Panc1 (cell line): ENCODE measurements at regions not wholly inside any gene's neighbourhood (a gene's known extent, or its start where the extent isn't known, plus 50 kb on each side); places are given as distances from the start of the nearest gene placed in this dataset.

ENCODE experiments used
- CTCF ChIP-seq: fragments of 450-650 bp; IDR thresholded peaks from 2 replicates; pipeline ENCODE4 v1.5.1; 2017; ENCODE audit warnings: mild to moderate bottlenecking
- POLR2AphosphoS5 ChIP-seq: IDR thresholded peaks from 2 replicates; pipeline ENCODE4 v1.6.1; 2012; ENCODE audit warnings: mild to moderate bottlenecking, low read depth, low read length, moderate library complexity
- REST ChIP-seq, 2 experiments: IDR thresholded peaks; 2 replicates each; pipeline ENCODE4 v1.6.1; 2011 to 2012; ENCODE audit warnings: low read depth in 2 of 2, control low read depth in 1 of 2, low read length in 1 of 2, mild to moderate bottlenecking in 1 of 2, moderate library complexity in 1 of 2; ENCODE audit not compliant: insufficient read depth in 1 of 2
- SIN3A ChIP-seq: IDR thresholded peaks from 2 replicates; pipeline ENCODE4 v1.6.1; 2012; ENCODE audit warnings: low read depth, mild to moderate bottlenecking, low read length, moderate library complexity, borderline replicate concordance; ENCODE audit not compliant: insufficient read depth
- TCF7L2 ChIP-seq: IDR thresholded peaks from 2 replicates; pipeline ENCODE4 v1.6.1; 2011; ENCODE audit warnings: mild to moderate bottlenecking, low read depth, low read length, inconsistent platforms

GRCh38 chr15:91593653-91594052, 259.9 kb upstream of the SLCO3A1 start:
- no peak for TF ChIP-seq POLR2AphosphoS5
- no peak for TF ChIP-seq CTCF
- TF ChIP-seq REST (IDR thresholded peaks at IDR 0.05; ENCODE audit: insufficient read depth in 1 of 2, low read depth in 2 of 2, low read length in 1 of 2) = no peak
- no peak for TF ChIP-seq SIN3A
- no peak for TF ChIP-seq TCF7L2
